Thymus (tissue), 11 donors: ENCODE measurements at regions not wholly inside any gene's neighbourhood (a gene's known extent, or its start where the extent isn't known, plus 50 kb on each side); places are given as distances from the start of the nearest gene placed in this dataset.

Experiments
- DNase-seq, 9 donors: peaks; one replicate each; pipeline ENCODE4 v3.0.0-alpha.2; 2013; ENCODE audit warnings: low spot score in 9 of 9, low read depth in 6 of 9, missing footprints in 1 of 9
- H3K27ac ChIP-seq, 2 donors: one replicate each; pipeline ENCODE4 v1.5.1; 2013; ENCODE audit warnings: control low read depth in 1 of 2, low read depth in 1 of 2, low read length in 1 of 2, mild to moderate bottlenecking in 1 of 2, moderate library complexity in 1 of 2
- H3K27me3 ChIP-seq, 2 donors: one replicate each; pipeline ENCODE4 v1.5.1; 2013; ENCODE audit warnings: low read length in 1 of 2; ENCODE audit not compliant: control insufficient read depth in 2 of 2, insufficient read depth in 1 of 2
- H3K36me3 ChIP-seq, 2 donors: one replicate each; pipeline ENCODE4 v1.5.1; 2013; ENCODE audit warnings: low read length in 1 of 2, mild to moderate bottlenecking in 1 of 2, moderate library complexity in 1 of 2; ENCODE audit not compliant: control insufficient read depth in 2 of 2, insufficient read depth in 2 of 2
- H3K4me1 ChIP-seq, 2 donors: one replicate each; pipeline ENCODE4 v1.5.1; 2013; ENCODE audit warnings: low read length in 2 of 2; ENCODE audit not compliant: control insufficient read depth in 2 of 2, insufficient read depth in 2 of 2
- H3K4me3 ChIP-seq, 2 donors: one replicate each; pipeline ENCODE4 v1.5.1; 2013; ENCODE audit warnings: low read length in 2 of 2, control low read depth in 1 of 2, mild to moderate bottlenecking in 1 of 2
- H3K9me3 ChIP-seq, 2 donors: one replicate each; pipeline ENCODE4 v1.5.1; 2013; ENCODE audit warnings: low read length in 1 of 2, mild to moderate bottlenecking in 1 of 2; ENCODE audit not compliant: control insufficient read depth in 2 of 2, insufficient read depth in 1 of 2
- WGBS: extraction: QIAGEN DNeasy Blood & Tissue Kit; methylation state at CpG from one replicate; pipeline ENCODE4 v1.1.7; 2013; 5-methylcytosine and 5-hydroxymethylcytosine counted together
- donor health status: healthy.

DNA sequence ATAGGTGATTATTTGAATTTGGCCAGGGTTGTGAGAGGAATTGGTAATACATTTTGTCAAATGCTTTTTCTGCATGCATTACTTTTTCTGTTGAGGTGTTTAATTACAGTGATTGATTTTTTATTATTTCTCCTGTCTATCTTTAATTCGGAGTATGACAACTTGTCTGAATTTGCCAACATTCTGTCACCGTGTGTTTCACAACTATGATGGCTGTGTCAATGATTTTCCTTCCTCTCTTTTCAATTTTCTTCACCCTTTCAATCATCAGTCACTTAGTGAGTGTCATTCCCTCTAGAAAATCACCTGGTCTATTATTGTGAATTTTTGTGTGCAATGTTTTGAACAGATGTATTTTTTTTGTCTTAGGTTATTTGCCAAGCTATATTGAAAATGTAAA is 1221.4 kb upstream of the CDH18 start:
- Histone ChIP-seq H3K27me3 (no peaks in the 10 kb centered on the region), H3K27ac (no peak overlapping the region), H3K36me3 (no peaks in the 10 kb centered on the region), H3K9me3 (no peaks in the 10 kb centered on the region), H3K4me1 (no peaks in the 10 kb centered on the region), H3K4me3 (no peak overlapping the region)
- no peak for DNase-seq
- WGBS, result 89% methylated on average over 2 of the region's 2 CpGs

DNA sequence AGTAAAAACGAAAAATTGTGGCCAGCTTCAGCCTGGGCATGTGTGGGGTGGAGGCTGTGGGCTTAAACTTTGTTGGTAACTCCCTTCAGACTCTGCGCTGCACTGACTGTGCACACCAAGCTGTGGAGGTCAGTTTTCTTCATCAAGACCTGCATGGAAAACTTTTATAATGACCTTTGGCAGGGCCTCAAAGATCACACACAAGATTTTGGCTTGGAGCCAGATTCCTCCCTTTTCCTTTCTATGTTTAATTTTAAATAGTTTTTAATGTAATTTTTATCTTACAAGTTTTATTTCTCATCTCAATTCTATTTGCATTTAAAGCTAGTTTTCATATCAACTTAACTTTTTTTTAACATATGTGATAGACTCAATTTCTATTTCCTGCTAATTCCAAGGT is 1211.1 kb upstream of the CDH18 start:
- H3K27ac ChIP-seq, result no peak overlapping the region
- no peak overlapping the region for H3K4me3 ChIP-seq
- no peaks in the 10 kb centered on the region for H3K27me3 ChIP-seq
- 87% methylated on average over 2 of the region's 2 CpGs for WGBS
- no peaks in the 10 kb centered on the region for H3K9me3 ChIP-seq
- H3K36me3 ChIP-seq, result no peaks in the 10 kb centered on the region
- no peak for DNase-seq
- H3K4me1 ChIP-seq, result no peaks in the 10 kb centered on the region

GRCh38 chr5:21195145-21195544 is 1207.1 kb upstream of the CDH18 start:
- H3K36me3 ChIP-seq, result no peaks in the 10 kb centered on the region
- DNase-seq, result no peak
- 69% methylated on average over 4 of the region's 4 CpGs for WGBS
- H3K27ac ChIP-seq, result no peak overlapping the region
- H3K4me1 ChIP-seq, result no peaks in the 10 kb centered on the region
- H3K4me3 ChIP-seq, result no peak overlapping the region
- no peaks in the 10 kb centered on the region for H3K9me3 ChIP-seq
- no peaks in the 10 kb centered on the region for H3K27me3 ChIP-seq

DNA sequence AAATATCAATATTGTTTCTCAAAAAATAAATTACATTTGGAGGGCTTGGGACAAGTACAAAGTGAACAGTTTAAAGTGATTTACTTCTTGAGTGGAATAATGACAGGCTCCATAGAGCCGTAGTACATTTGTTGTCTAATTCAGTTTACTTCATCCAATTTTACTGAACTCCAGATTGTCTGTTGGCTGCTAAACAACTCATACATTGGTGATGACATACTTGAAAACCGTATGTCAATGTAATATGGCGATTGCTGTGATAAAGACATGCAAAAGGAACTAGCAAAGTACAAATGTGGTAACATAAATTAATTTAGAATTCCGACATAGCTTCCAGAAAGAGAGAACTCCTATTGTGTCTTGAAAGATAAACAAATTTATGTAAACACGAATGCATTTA is 1197.5 kb upstream of the CDH18 start:
- H3K4me3 ChIP-seq, result no peak overlapping the region
- no peak for DNase-seq
- H3K36me3 ChIP-seq, result no peaks in the 10 kb centered on the region
- no peaks in the 10 kb centered on the region for H3K27me3 ChIP-seq
- no peaks in the 10 kb centered on the region for H3K9me3 ChIP-seq
- no peak overlapping the region for H3K27ac ChIP-seq
- no peaks in the 10 kb centered on the region for H3K4me1 ChIP-seq
- 90% methylated on average over 5 of the region's 5 CpGs for WGBS

DNA sequence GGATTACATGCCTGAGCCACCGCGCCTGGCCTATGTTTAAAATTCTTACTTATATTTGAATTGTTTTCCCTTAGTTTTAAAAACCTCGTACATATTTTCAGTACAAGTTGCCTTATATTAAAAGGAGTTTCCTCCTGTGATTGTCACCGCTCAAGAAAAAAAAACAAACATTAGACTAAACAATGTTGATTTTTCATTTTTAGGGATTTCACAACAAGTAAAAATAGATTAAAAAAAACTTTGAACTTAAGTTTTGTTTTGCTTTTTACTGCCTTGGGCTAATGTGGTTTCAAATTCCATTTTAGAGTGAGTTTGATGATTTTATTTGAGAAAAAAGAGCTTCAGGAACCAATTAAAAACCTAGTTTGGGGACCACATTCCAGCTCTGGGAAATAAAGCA is 1196.6 kb upstream of the CDH18 start:
- no peaks in the 10 kb centered on the region for H3K27me3 ChIP-seq
- H3K4me1 ChIP-seq, result no peaks in the 10 kb centered on the region
- H3K36me3 ChIP-seq, result no peaks in the 10 kb centered on the region
- H3K4me3 ChIP-seq, result no peak overlapping the region
- DNase-seq, result no peak
- H3K27ac ChIP-seq, result no peak overlapping the region
- no peaks in the 10 kb centered on the region for H3K9me3 ChIP-seq
- WGBS, result 95% methylated on average over 4 of the region's 4 CpGs

DNA sequence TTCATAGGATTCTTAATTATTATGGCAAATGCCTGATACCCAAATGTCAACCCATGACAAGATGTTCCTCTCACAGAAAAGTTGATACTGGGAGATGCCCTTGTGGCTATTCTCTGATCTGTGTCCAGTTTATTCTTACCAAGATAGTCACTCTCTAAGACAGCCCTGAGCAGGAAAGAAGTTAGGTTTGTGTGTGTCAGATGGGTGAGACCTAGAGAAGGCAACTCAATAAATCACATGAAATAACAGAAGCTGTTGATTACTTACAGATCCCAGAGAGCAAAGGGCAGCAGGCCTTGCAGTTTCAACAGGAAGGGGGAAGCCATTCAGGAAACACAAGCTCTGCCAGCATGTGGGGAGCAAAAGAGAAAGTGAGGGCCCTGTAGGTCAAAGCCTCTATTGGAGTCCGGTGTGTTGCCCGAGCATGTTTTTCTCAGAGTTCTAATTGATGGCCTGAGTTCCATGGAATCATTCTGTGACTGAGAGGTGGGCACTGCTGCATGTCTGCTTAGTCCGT is 1193.7 kb upstream of the CDH18 start:
- Histone ChIP-seq H3K9me3 (no peaks in the 10 kb centered on the region), H3K27ac (no peak overlapping the region), H3K36me3 (no peaks in the 10 kb centered on the region), H3K4me3 (no peak overlapping the region), H3K4me1 (no peaks in the 10 kb centered on the region), H3K27me3 (no peaks in the 10 kb centered on the region)
- no peak for DNase-seq
- WGBS, result 56% methylated on average over 3 of the region's 3 CpGs

DNA sequence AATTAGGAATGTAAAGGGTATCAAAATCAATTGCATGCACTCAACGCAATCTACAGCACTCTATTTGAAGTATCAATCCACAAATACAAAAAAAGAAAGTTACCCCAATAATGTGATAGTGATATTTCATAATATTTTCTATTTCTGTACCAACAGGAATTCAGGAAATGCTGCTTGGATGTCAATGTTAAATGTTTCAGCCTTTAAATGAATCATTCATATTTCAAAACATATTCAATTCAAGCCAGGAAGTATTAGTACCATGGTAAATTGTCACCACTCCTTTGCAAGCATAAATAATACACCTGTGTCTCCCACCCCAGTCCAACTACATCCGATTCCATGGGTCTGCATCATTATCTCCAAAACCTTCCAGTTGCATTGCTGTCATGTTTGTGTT is 1185.5 kb upstream of the CDH18 start:
- Histone ChIP-seq H3K36me3 (no peaks in the 10 kb centered on the region), H3K4me1 (no peaks in the 10 kb centered on the region), H3K4me3 (no peak overlapping the region), H3K27me3 (no peaks in the 10 kb centered on the region), H3K9me3 (no peaks in the 10 kb centered on the region), H3K27ac (no peak overlapping the region)
- 92% methylated on average over 2 of the region's 2 CpGs for WGBS
- no peak for DNase-seq

DNA sequence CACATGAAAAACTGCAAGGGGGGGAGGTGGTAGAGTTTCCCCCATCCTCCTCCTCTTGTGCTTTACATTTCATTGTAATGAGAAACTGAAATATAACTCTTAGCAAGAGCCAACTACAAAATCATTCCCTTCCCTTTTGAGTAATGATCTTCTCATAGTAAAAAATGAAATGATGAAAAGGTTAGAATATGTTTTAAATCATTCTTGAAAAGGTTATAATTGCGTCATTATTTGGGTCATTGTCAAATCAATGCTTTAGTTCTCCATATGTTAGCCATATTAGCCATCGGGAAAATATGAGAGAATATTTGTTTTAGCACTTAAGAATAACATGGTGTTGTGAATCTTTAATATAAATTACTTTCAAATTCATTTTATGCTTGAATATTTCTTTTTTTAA is 1185.0 kb upstream of the CDH18 start:
- Histone ChIP-seq H3K27me3 (no peaks in the 10 kb centered on the region), H3K4me1 (no peaks in the 10 kb centered on the region), H3K36me3 (no peaks in the 10 kb centered on the region), H3K27ac (no peak overlapping the region), H3K9me3 (no peaks in the 10 kb centered on the region), H3K4me3 (no peak overlapping the region)
- no peak for DNase-seq
- WGBS, result 93% methylated on average over 2 of the region's 2 CpGs

GRCh38 chr5:21171038-21171437 is 1183.0 kb upstream of the CDH18 start:
- no peaks in the 10 kb centered on the region for H3K36me3 ChIP-seq
- H3K4me1 ChIP-seq, result no peaks in the 10 kb centered on the region
- H3K27me3 ChIP-seq, result no peaks in the 10 kb centered on the region
- H3K9me3 ChIP-seq, result no peaks in the 10 kb centered on the region
- H3K27ac ChIP-seq, result no peak overlapping the region
- H3K4me3 ChIP-seq, result no peak overlapping the region
- no peak for DNase-seq

GRCh38 chr5:21168557-21168956 is 1180.6 kb upstream of the CDH18 start:
- no peak for DNase-seq
- Histone ChIP-seq H3K9me3 (no peaks in the 10 kb centered on the region), H3K36me3 (no peaks in the 10 kb centered on the region), H3K27me3 (no peaks in the 10 kb centered on the region), H3K4me3 (no peak overlapping the region), H3K27ac (no peak overlapping the region), H3K4me1 (no peaks in the 10 kb centered on the region)
- 92% methylated on average over 2 of the region's 2 CpGs for WGBS
